HG03521 (cell line): ENCODE measurements at regions not wholly inside any gene's neighbourhood (a gene's known extent, or its start where the extent isn't known, plus 50 kb on each side); places are given as distances from the start of the nearest gene placed in this dataset.
"Not testable (repeated sequence)": the region's sequence is repeated elsewhere in the genome, so short reads cannot be mapped to it uniquely, and the experiment has no call there.

Experiments
- ATAC-seq: cut with Tn5 transposase; IDR thresholded peaks from one replicate; pipeline ENCODE4 v1.9.1; 2021; ENCODE audit warnings: mild to moderate bottlenecking, moderate library complexity; ENCODE audit not compliant: unreplicated experiment

GRCh38 chr3:194908496-194908895, 222.8 kb downstream of the FAM43A start:
- ATAC-seq = no peak

GRCh38 chr3:194908972-194909371, 223.3 kb downstream of the FAM43A start:
- no peak for ATAC-seq

DNA sequence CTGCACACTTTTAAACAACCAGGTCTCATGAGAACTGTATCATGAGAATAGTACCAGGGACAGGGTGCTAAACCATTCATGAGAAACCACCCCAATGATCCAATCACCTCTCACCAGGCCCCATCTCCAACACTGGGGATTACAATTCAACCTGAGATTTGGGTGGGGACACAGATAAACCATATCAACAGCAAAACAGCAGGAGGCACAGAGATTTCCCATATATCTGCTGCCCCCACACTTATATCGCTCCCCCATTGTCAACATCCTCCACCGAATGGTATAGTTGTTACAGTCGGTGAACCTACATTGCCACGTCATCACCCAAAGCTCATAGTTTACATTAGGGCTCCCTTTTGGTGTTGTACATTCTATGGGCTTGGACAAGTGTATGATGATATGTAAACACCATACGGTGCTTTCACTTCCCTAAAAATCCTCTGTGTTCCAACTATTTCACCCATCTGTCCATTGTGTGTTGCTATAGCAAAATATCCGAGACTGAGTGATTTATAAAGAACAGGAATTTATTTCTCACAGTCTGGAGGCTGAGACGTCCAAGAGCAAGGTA, 224.8 kb downstream of the FAM43A start:
- no peak for ATAC-seq

DNA sequence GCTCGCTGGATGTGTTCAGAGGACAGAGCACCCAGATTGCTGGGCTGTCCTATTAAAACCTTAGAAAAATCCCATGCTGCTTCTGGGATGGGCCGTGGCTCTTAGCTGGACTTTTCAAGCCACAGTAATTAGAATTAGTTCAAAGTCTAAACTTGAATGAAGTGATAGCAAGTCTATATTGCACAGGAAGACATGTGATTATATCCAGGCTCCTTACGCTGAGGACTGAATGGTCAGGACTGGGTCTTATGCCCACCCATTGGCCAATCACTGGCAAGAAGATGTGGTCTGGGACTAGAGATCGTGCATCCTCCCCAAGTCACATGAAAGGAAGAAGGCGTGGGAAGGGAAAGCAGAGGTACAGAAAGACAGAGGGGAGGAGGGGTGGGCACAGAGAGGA, 227.6 kb downstream of the FAM43A start:
- no peak for ATAC-seq

DNA sequence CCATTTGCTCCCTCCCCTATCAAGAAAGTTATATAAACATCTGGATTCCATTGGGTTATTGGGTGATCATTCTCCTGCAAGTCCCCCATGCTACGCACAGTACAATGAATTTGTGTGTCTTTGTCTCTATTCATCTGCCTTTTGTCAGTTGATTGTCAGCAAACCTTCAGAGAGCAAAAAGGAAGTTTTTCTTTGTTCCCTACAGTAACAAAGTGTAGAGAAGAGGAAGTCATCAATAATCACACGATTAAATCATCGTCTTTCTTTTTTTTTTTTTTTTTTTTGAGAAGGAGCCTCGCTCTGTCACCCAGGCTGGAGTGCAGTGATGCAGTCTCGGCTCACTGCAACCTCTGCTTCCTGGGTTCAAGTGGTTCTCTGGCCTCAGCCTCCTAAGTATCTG, 239.2 kb downstream of the FAM43A start:
- not testable (repeated sequence) for ATAC-seq

GRCh38 chr3:194925614-194926013, 239.9 kb downstream of the FAM43A start:
- no peak for ATAC-seq

DNA sequence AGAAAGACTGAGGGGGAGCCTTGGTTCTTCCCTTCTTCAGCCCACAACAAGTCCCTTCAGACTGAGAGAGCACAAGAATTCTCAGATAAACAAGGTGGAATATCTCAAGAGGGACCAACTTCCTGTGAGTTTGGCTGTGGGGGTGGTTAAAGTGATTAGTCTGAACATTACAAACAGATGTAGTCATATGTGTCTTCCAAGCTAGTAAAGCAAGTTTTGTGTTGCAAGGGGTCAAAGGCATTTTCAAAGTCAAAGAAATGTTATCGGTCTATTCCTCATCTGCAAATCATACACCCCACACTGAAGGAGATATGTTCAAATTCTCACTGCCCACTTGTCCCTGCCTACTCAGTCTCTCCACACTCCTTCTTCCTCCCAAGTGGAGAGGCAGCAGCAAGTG, 242.5 kb downstream of the FAM43A start:
- ATAC-seq = no peak

DNA sequence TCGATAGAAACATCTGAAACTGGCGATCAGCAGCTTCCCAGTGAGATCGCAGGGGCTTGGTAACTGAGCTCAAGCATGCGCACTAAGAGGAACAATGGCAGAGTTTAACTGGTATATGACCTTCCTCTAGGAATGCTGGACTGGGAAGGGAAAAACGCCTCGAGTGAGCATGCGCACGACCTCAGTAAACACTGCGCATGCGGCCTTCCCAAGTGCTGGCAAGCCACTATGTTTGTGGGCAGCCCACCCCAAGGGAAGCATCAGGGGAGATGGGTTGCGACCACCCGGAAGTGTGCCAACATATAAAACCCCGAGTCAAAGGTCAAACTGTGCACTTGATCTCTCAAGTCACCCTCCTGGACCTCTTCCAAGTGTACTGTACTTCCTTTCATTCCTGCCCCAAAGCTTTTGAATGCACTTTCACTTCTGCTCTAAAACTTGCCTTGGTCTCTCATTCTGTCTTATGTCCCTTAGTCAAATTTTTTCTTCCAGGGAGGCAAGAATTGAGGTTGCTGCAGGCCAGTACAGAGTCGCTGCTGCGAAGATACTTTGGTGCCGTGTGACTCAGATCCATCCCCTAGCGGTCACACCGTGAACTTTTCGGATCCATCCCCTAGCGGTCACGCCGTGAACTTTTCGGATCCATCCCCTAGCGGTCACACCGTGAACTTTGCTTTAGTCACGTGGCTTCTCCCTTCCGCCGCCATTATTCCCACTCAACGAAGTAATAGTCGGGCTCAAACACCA, 243.3 kb downstream of the FAM43A start:
- no peak for ATAC-seq

GRCh38 chr3:194929578-194929960, 243.9 kb downstream of the FAM43A start:
- no peak for ATAC-seq

DNA sequence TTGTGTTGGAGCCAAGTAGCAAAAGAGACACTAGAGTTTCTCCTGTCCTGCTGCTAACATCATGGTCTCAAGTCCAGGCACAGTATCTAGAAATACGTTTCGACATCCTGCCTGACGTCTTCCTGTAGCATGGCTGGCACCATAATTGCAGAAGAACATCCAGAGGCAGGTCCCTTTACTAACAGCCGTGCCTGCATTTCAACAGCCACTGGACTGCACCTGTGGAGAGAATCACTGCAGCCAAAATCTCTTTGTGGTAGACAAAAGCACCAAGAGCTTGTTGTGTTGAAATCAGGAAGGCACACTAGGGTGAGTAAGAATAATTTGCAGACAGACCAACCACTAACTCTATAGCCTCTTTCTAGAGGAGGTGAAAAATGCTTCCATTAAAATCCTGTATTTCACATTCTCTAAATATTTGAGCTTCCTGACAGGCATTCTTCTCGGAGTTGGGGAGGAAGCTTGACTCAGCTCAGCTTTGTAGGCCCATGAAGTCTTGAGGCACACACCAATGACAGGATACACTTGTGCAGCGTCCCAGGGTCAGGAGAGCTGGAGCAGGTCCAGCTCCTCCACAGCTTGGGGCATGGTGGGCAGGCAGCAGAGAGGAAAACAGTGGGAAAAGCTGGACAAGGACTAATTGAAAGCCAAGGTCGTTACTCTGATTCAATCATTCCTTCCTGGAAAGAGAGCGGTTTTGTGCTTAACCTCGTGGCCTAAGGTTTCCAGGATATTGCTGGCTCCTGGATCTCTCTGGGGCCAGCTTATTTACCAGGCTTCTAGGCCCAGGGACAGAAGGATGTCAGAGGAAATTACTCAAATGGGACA, 244.9 kb downstream of the FAM43A start:
- ATAC-seq = no peak

GRCh38 chr3:194931347-194931746, 245.7 kb downstream of the FAM43A start:
- ATAC-seq = no peak

GRCh38 chr3:194931865-194932264, 246.2 kb downstream of the FAM43A start:
- no peak for ATAC-seq

DNA sequence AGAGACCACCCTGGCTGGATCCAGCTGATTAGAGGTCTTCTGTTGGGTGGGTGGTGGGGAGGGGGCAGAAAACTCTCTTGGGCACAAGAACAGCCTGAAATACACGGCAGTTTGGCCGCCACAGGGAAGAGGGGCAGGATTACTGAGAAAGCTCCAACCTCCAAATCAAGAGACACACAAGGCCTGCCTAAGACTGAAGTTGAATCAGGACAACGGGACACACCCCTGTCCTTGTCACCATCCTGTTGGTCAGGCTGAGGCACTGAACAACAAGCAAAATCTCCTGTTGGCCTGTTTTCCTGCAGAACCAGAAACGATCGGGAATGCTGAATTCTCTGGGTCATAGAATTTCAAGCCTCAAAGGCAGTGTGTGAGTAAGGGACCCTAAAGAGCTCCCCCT, 247.8 kb downstream of the FAM43A start:
- ATAC-seq = no peak

- ATAC-seq = no peak
Measured at GRCh38 chr3:194935061-194935460, 249.4 kb downstream of the FAM43A start.

- no peak for ATAC-seq
Measured at GRCh38 chr3:194935632-194936470, 250.2 kb downstream of the FAM43A start.

- no peak for ATAC-seq
Measured at GRCh38 chr3:194936659-194937058, 251.0 kb downstream of the FAM43A start.

DNA sequence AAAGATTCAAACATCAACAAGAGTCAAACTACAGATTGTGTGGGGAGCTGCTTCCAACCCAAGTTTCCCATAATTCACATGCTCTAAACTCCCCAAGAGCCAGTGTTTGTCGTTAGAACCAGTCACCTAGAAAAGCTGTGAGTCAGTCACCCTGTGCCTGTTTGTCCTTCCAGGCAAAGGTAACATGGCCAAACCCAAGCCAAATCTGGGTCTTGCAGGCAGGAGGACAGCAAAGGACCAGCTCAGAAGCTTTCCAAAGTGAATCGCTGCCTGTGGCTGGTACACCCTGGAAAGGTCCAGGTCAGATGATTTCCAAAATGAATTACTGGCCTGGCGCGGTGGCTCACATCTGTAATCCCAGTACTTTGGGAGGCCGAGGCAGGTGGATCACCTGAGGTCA, 251.5 kb downstream of the FAM43A start:
- ATAC-seq = no peak

DNA sequence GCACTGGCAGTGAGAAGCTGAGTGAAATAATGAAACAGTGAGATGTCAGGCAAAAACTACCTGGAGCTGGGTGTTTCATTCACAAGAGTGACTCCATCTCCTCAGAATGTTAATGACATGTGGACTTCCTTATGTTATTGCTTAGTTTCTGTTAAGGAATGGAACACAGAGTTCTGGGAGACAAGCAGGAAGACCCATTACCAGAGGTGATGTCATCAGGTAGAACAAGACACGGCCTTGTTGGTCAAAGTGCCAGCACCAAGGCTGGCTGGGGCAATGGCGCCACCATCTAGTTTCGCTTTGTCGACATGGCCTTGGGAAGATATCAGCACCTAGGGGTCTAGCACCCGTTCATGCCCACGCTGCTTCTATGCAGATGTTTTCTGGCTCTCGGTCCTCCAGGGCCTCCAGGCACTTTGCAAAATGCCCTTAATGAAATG, 252.2 kb downstream of the FAM43A start:
- no peak for ATAC-seq

GRCh38 chr3:194938845-194939531, 253.3 kb downstream of the FAM43A start:
- no peak for ATAC-seq

- ATAC-seq = no peak
Measured at GRCh38 chr3:194939532-194939909, 253.8 kb downstream of the FAM43A start.
